WTC11 (cell line): ENCODE measurements at regions not wholly inside any gene's neighbourhood (a gene's known extent, or its start where the extent isn't known, plus 50 kb on each side); places are given as distances from the start of the nearest gene placed in this dataset.

Source experiments
- ATAC-seq: fragments of 200-7000 bp; cut with Tn5 transposase; 2 replicates; pipeline ENCODE4 v1.10.0; 2021; ENCODE audit warnings: mild to moderate bottlenecking, moderate library complexity
- CTCF ChIA-PET: fragments of 300-600 bp; sonication (Branson Sonifier 250); formaldehyde crosslinking; loops from one replicate; lab custom pipeline; 2021; ENCODE audit warnings: antibody characterized with exemption; lab: Charles Lee
- POLR2A ChIA-PET: fragments of 350-600 bp; sonication (Branson Sonifier 250); formaldehyde crosslinking; loops from one replicate; lab custom pipeline; 2021; ENCODE audit warnings: antibody characterized with exemption; lab: Charles Lee
- DNase-seq: peaks from one replicate; pipeline ENCODE4 v3.0.0; 2021; ENCODE audit warnings: low spot score
- H3K27ac Mint-ChIP-seq: 2 replicates; pipeline ENCODE4 v1.8.0; 2021; ENCODE audit warnings: mixed read lengths
- H3K27me3 Mint-ChIP-seq: 2 replicates; pipeline ENCODE4 v1.8.0; 2021; ENCODE audit warnings: low read depth, mild to moderate bottlenecking, moderate library complexity, mixed read lengths
- H3K36me3 Mint-ChIP-seq: 2 replicates; pipeline ENCODE4 v1.8.0; 2021; ENCODE audit warnings: mixed read lengths
- H3K4me1 Mint-ChIP-seq: 2 replicates; pipeline ENCODE4 v1.8.0; 2022; ENCODE audit warnings: mixed read lengths
- H3K4me3 Mint-ChIP-seq: 2 replicates; pipeline ENCODE4 v1.8.0; 2021; ENCODE audit warnings: mild to moderate bottlenecking, moderate library complexity, mixed read lengths
- H3K9me3 Mint-ChIP-seq: 2 replicates; pipeline ENCODE4 v1.8.0; 2021; ENCODE audit warnings: mixed read lengths
- ARID4B ChIP-seq: sonication (generic); formaldehyde crosslinking; IDR thresholded peaks from 2 replicates; pipeline ENCODE4 v1.8.0; 2023; ENCODE audit warnings: missing genetic modification reagents, mild to moderate bottlenecking, borderline replicate concordance
- CTCF ChIP-seq: fragments of 200-600 bp; IDR thresholded peaks from 2 replicates; pipeline ENCODE4 v1.8.0; 2022; ENCODE audit warnings: antibody characterized with exemption
- ESRRA ChIP-seq: sonication (generic); formaldehyde crosslinking; IDR thresholded peaks from 2 replicates; pipeline ENCODE4 v1.8.1; 2022; ENCODE audit warnings: mild to moderate bottlenecking, missing genetic modification reagents, borderline replicate concordance
- FOXK1 ChIP-seq: sonication (generic); formaldehyde crosslinking; IDR thresholded peaks from 2 replicates; pipeline ENCODE4 v1.8.0; 2022; ENCODE audit warnings: mild to moderate bottlenecking, moderate library complexity, missing genetic modification reagents
- GTF2I ChIP-seq: fragments of 250-450 bp; sonication (Bioruptor Pico); conservative IDR thresholded peaks from 2 replicates; pipeline ENCODE4 v1.4.0; 2021; ENCODE audit warnings: mild to moderate bottlenecking
- HMGA2 ChIP-seq: fragments of 250-450 bp; sonication (Bioruptor Pico); IDR thresholded peaks from 2 replicates; pipeline ENCODE4 v1.4.0; 2021; ENCODE audit warnings: mild to moderate bottlenecking, moderate library complexity
- KAT7 ChIP-seq: sonication (generic); formaldehyde crosslinking; IDR thresholded peaks from 2 replicates; pipeline ENCODE4 v1.8.1; 2023; ENCODE audit warnings: missing genetic modification reagents, mild to moderate bottlenecking, borderline replicate concordance
- MLX ChIP-seq: sonication (generic); formaldehyde crosslinking; IDR thresholded peaks from 2 replicates; pipeline ENCODE4 v1.8.1; 2023; ENCODE audit warnings: mild to moderate bottlenecking, missing genetic modification reagents, moderate library complexity
- MYBL2 ChIP-seq: sonication (generic); formaldehyde crosslinking; IDR thresholded peaks from 2 replicates; pipeline ENCODE4 v1.8.1; 2023; ENCODE audit warnings: mild to moderate bottlenecking, moderate library complexity, missing genetic modification reagents
- NFE2L1 ChIP-seq: sonication (generic); formaldehyde crosslinking; IDR thresholded peaks from 2 replicates; pipeline ENCODE4 v1.8.1; 2023; ENCODE audit warnings: missing genetic modification reagents
- PRDM15 ChIP-seq: sonication (generic); formaldehyde crosslinking; IDR thresholded peaks from 2 replicates; pipeline ENCODE4 v1.8.0; 2022; ENCODE audit warnings: missing genetic modification reagents
- RORB ChIP-seq: fragments of 250-450 bp; sonication (Bioruptor Pico); IDR thresholded peaks from 2 replicates; pipeline ENCODE4 v1.9.0; 2021; ENCODE audit warnings: mild to moderate bottlenecking
- ZNF121 ChIP-seq: sonication (generic); formaldehyde crosslinking; IDR thresholded peaks from 2 replicates; pipeline ENCODE4 v1.8.0; 2023; ENCODE audit warnings: missing genetic modification reagents
- ZNF396 ChIP-seq: fragments of 250-450 bp; sonication (Bioruptor Pico); IDR thresholded peaks from 2 replicates; pipeline ENCODE4 v1.8.0; 2021; ENCODE audit warnings: mild to moderate bottlenecking, moderate library complexity, borderline replicate concordance
- ZNF532 ChIP-seq: fragments of 250-450 bp; sonication (Bioruptor Pico); IDR thresholded peaks from 2 replicates; pipeline ENCODE4 v1.9.0; 2021; ENCODE audit warnings: mild to moderate bottlenecking, borderline replicate concordance
- TF ChIP-seq, protein P1 (sequence below): fragments of 250-450 bp; sonication (Bioruptor Pico); IDR thresholded peaks from 2 replicates; pipeline ENCODE4 v2.1.2; 2022; ENCODE audit warnings: mild to moderate bottlenecking, moderate library complexity
- TF ChIP-seq, protein P2 (sequence below): sonication (generic); formaldehyde crosslinking; conservative IDR thresholded peaks from 2 replicates; pipeline ENCODE4 v1.8.1; 2023; ENCODE audit warnings: mild to moderate bottlenecking, low read depth, missing genetic modification reagents, moderate library complexity

DNA sequence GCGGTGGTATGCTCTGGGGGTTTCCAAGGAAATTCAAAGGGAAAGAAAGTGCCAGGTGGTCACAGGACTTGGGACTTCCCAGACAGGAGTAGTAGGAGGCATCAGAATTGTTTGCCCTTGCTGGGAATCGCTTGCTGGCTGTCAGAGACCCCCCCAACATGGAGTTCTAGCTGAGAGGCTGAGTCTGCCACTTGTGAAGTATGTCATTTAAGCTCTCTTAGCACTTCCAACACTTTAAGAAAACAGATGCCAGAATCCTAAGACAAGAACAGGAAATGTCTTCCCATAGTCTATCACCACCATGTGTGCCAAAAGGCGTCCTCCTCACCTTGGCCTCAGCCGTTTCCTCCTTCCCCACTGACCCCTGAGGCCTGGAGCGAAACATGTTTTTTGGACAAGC lies 193.8 kb upstream of the IRX3 start:
- no peaks in the 10 kb centered on the region for H3K4me1 Mint-ChIP-seq
- H3K4me3 Mint-ChIP-seq, result no peak overlapping the region
- H3K27ac Mint-ChIP-seq, result no peak overlapping the region
- DNase-seq (no peak), ATAC-seq (no peak)
- CTCF ChIA-PET, result no interaction called here
- H3K9me3 Mint-ChIP-seq, result no peaks in the 10 kb centered on the region
- no peaks in the 10 kb centered on the region for H3K36me3 Mint-ChIP-seq
- POLR2A ChIA-PET, result no interaction called here
- no peaks in the 10 kb centered on the region; the same call in 1 of the 2 replicates for H3K27me3 Mint-ChIP-seq
- TF ChIP-seq FOXK1 (CRISPR knock-in tag) (no peak), MYBL2 (CRISPR knock-in tag) (no peak), ARID4B (no peak), KAT7 (CRISPR knock-in tag) (no peak), PRDM15 (CRISPR knock-in tag) (no peak), HMGA2 (no peak), ZNF396 (CRISPR knock-in tag) (no peak), NFE2L1 (CRISPR knock-in tag) (no peak)

DNA sequence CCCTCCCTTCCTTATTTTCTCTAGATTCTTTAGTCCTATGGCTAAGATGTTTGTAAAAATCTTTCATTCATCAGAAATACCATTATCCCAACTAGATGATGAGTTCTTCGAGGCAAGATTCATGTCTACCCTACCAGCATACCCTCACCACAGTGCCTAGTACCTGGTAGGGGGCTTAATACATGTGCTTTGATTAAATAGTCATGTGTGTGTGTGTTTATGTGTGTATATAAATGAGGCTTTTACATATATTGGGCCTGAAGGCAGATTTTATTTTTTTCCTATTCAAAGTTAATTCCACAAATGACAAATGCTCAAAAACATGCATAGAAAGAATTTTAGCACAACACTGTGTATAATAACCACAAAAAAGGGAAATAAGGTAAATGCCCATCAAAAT lies 193.0 kb upstream of the IRX3 start:
- H3K4me3 Mint-ChIP-seq, result no peak overlapping the region
- ATAC-seq, result no peak
- POLR2A ChIA-PET, result no interaction called here
- H3K4me1 Mint-ChIP-seq, result no peaks in the 10 kb centered on the region
- H3K27ac Mint-ChIP-seq, result no peak overlapping the region
- no peak for DNase-seq
- CTCF ChIA-PET, result no interaction called here
- no peaks in the 10 kb centered on the region; the same call in 1 of the 2 replicates for H3K27me3 Mint-ChIP-seq
- no peaks in the 10 kb centered on the region for H3K36me3 Mint-ChIP-seq
- H3K9me3 Mint-ChIP-seq, result no peaks in the 10 kb centered on the region
- TF ChIP-seq, protein P1, sequence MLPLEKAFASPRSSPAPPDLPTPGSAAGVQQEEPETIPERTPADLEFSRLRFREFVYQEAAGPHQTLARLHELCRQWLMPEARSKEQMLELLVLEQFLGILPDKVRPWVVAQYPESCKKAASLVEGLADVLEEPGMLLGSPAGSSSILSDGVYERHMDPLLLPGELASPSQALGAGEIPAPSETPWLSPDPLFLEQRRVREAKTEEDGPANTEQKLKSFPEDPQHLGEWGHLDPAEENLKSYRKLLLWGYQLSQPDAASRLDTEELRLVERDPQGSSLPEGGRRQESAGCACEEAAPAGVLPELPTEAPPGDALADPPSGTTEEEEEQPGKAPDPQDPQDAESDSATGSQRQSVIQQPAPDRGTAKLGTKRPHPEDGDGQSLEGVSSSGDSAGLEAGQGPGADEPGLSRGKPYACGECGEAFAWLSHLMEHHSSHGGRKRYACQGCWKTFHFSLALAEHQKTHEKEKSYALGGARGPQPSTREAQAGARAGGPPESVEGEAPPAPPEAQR (CRISPR knock-in tag), result no peak
- TF ChIP-seq ZNF532 (CRISPR knock-in tag) (no peak), ZNF121 (CRISPR knock-in tag) (no peak), CTCF (no peak), MLX (CRISPR knock-in tag) (no peak), ESRRA (CRISPR knock-in tag) (no peak), GTF2I (CRISPR knock-in tag) (no peak), RORB (CRISPR knock-in tag) (no peak)
- TF ChIP-seq, protein P2, sequence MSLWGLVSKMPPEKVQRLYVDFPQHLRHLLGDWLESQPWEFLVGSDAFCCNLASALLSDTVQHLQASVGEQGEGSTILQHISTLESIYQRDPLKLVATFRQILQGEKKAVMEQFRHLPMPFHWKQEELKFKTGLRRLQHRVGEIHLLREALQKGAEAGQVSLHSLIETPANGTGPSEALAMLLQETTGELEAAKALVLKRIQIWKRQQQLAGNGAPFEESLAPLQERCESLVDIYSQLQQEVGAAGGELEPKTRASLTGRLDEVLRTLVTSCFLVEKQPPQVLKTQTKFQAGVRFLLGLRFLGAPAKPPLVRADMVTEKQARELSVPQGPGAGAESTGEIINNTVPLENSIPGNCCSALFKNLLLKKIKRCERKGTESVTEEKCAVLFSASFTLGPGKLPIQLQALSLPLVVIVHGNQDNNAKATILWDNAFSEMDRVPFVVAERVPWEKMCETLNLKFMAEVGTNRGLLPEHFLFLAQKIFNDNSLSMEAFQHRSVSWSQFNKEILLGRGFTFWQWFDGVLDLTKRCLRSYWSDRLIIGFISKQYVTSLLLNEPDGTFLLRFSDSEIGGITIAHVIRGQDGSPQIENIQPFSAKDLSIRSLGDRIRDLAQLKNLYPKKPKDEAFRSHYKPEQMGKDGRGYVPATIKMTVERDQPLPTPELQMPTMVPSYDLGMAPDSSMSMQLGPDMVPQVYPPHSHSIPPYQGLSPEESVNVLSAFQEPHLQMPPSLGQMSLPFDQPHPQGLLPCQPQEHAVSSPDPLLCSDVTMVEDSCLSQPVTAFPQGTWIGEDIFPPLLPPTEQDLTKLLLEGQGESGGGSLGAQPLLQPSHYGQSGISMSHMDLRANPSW, result no peak
